H9 (cell line): ENCODE measurements at regions not wholly inside any gene's neighbourhood (a gene's known extent, or its start where the extent isn't known, plus 50 kb on each side); places are given as distances from the start of the nearest gene placed in this dataset.

ENCODE experiments used
- DNase-seq: peaks from one replicate; pipeline ENCODE4 v3.0.0-alpha.2; 2017
- H2AFZ ChIP-seq: one replicate; pipeline ENCODE4 v1.6.1; 2013; ENCODE audit warnings: mild to moderate bottlenecking, low read length, control low read depth, moderate library complexity
- H2AK5ac ChIP-seq: 2 replicates; pipeline ENCODE4 v1.6.1; 2013; ENCODE audit warnings: low read length, control low read depth, mixed read lengths; ENCODE audit not compliant: insufficient read length
- H2BK120ac ChIP-seq: one replicate; pipeline ENCODE4 v1.6.1; 2013; ENCODE audit warnings: low read depth, mild to moderate bottlenecking, low read length, control low read depth, inconsistent platforms; ENCODE audit not compliant: poor library complexity, severe bottlenecking
- H2BK12ac ChIP-seq: 2 replicates; pipeline ENCODE4 v1.6.1; 2013; ENCODE audit warnings: low read length, control low read depth, mixed read lengths, low read depth; ENCODE audit not compliant: insufficient read length
- H2BK15ac ChIP-seq: 2 replicates; pipeline ENCODE4 v1.6.1; 2013; ENCODE audit warnings: low read depth, low read length, control low read depth
- H2BK20ac ChIP-seq: one replicate; pipeline ENCODE4 v1.6.1; 2013; ENCODE audit warnings: low read depth, mild to moderate bottlenecking, low read length, control low read depth, inconsistent platforms; ENCODE audit not compliant: poor library complexity, severe bottlenecking
- H2BK5ac ChIP-seq: 2 replicates; pipeline ENCODE4 v1.6.1; 2013; ENCODE audit warnings: low read length, control low read depth, mixed read lengths; ENCODE audit not compliant: insufficient read length
- H3K14ac ChIP-seq: 2 replicates; pipeline ENCODE4 v1.6.1; 2013; ENCODE audit warnings: low read length, control low read depth; ENCODE audit not compliant: insufficient read depth
- H3K18ac ChIP-seq: 2 replicates; pipeline ENCODE4 v1.6.1; 2013; ENCODE audit warnings: low read depth, mild to moderate bottlenecking, mixed read lengths, low read length, control low read depth; ENCODE audit not compliant: insufficient read length
- H3K23ac ChIP-seq: 2 replicates; pipeline ENCODE4 v1.6.1; 2013; ENCODE audit warnings: low read length, control low read depth, mixed read lengths, low read depth; ENCODE audit not compliant: insufficient read length
- H3K23me2 ChIP-seq: 2 replicates; pipeline ENCODE4 v1.6.1; 2013; ENCODE audit warnings: low read depth, mild to moderate bottlenecking, mixed read lengths, low read length, control low read depth; ENCODE audit not compliant: insufficient read length, poor library complexity, severe bottlenecking
- H3K27ac ChIP-seq: 2 replicates; pipeline ENCODE4 v1.5.1; 2013; ENCODE audit warnings: low read length, control low read depth, mixed read lengths, low read depth; ENCODE audit not compliant: insufficient read length
- H3K27me3 ChIP-seq: 2 replicates; pipeline ENCODE4 v1.6.1; 2013; ENCODE audit warnings: low read length, control low read depth, inconsistent platforms; ENCODE audit not compliant: insufficient read depth
- H3K4ac ChIP-seq: 2 replicates; pipeline ENCODE4 v1.6.1; 2013; ENCODE audit warnings: low read depth, mild to moderate bottlenecking, control low read depth, inconsistent platforms, low read length, moderate library complexity
- H3K4me1 ChIP-seq: 2 replicates; pipeline ENCODE4 v1.6.1; 2013; ENCODE audit warnings: low read length, control low read depth, inconsistent platforms; ENCODE audit not compliant: insufficient read depth
- H3K4me2 ChIP-seq: 2 replicates; pipeline ENCODE4 v1.6.1; 2013; ENCODE audit warnings: low read length, control low read depth, mixed read lengths; ENCODE audit not compliant: insufficient read length, insufficient read depth
- H3K56ac ChIP-seq: 2 replicates; pipeline ENCODE4 v1.6.1; 2013; ENCODE audit warnings: low read depth, mild to moderate bottlenecking, mixed read lengths, low read length, control low read depth; ENCODE audit not compliant: insufficient read length
- H3K79me1 ChIP-seq: 2 replicates; pipeline ENCODE4 v1.6.1; 2013; ENCODE audit warnings: low read depth, mild to moderate bottlenecking, moderate library complexity, low read length, control low read depth, inconsistent platforms; ENCODE audit not compliant: insufficient read depth, poor library complexity, severe bottlenecking
- H3K79me2 ChIP-seq: 2 replicates; pipeline ENCODE4 v1.6.1; 2013; ENCODE audit warnings: low read length, control low read depth, inconsistent platforms; ENCODE audit not compliant: insufficient read depth
- H3K9ac ChIP-seq: 2 replicates; pipeline ENCODE4 v1.6.1; 2013; ENCODE audit warnings: low read length, control low read depth, mixed read lengths; ENCODE audit not compliant: insufficient read length; ENCODE audit errors: extremely low read depth
- H3K9me3 ChIP-seq: one replicate; pipeline ENCODE4 v1.6.1; 2013; ENCODE audit warnings: low read depth, low read length, inconsistent platforms; ENCODE audit not compliant: control insufficient read depth
- H3T11ph ChIP-seq: one replicate; pipeline ENCODE4 v1.6.1; 2013; ENCODE audit warnings: mild to moderate bottlenecking, low read length, control low read depth, inconsistent platforms
- H4K20me1 ChIP-seq: one replicate; pipeline ENCODE4 v1.6.1; 2013; ENCODE audit not compliant: control insufficient read depth, insufficient read length, insufficient read depth
- H4K5ac ChIP-seq: 2 replicates; pipeline ENCODE4 v1.6.1; 2013; ENCODE audit warnings: low read depth, mild to moderate bottlenecking, mixed read lengths, low read length, control low read depth; ENCODE audit not compliant: insufficient read length
- H4K8ac ChIP-seq: replicated peaks from 2 replicates; pipeline ENCODE4 v1.6.1; 2013; ENCODE audit warnings: low read length, control low read depth, mixed read lengths, low read depth; ENCODE audit not compliant: insufficient read length
- H4K91ac ChIP-seq: 2 replicates; pipeline ENCODE4 v1.6.1; 2013; ENCODE audit warnings: low read depth, mild to moderate bottlenecking, moderate library complexity, mixed read lengths, low read length, control low read depth; ENCODE audit not compliant: insufficient read length
- H3K27ac Mint-ChIP-seq, 3 experiments: 2 replicates in 2 of 3; 3 replicates in 1 of 3; pipeline ENCODE4 v1.8.0; 2020 to 2021; ENCODE audit warnings: mixed read lengths in 3 of 3, mild to moderate bottlenecking in 1 of 3, moderate library complexity in 1 of 3
- H3K27me3 Mint-ChIP-seq: 2 replicates; pipeline ENCODE4 v1.8.0; 2021; ENCODE audit warnings: low read depth, mild to moderate bottlenecking, moderate library complexity, mixed read lengths
- H3K36me3 Mint-ChIP-seq, 3 experiments: 2 replicates in 2 of 3; 3 replicates in 1 of 3; pipeline ENCODE4 v1.8.0; 2020 to 2021; ENCODE audit warnings: low read depth in 3 of 3, mixed read lengths in 3 of 3; ENCODE audit not compliant: insufficient read depth in 1 of 3
- H3K4me1 Mint-ChIP-seq, 2 experiments: 2 replicates each; pipeline ENCODE4 v1.8.0; 2020; ENCODE audit warnings: mixed read lengths in 2 of 2
- H3K4me3 Mint-ChIP-seq, 2 experiments: 2 replicates in 1 of 2; 3 replicates in 1 of 2; pipeline ENCODE4 v1.8.0; 2020 to 2021; ENCODE audit warnings: mild to moderate bottlenecking in 2 of 2, mixed read lengths in 2 of 2, moderate library complexity in 1 of 2
- H3K9me3 Mint-ChIP-seq, 2 experiments: 2 replicates in 1 of 2; 3 replicates in 1 of 2; pipeline ENCODE4 v1.8.0; 2020; ENCODE audit warnings: mild to moderate bottlenecking in 2 of 2, mixed read lengths in 2 of 2, moderate library complexity in 1 of 2
- CTCF ChIP-seq: fragments of 200-600 bp; sonication (generic); conservative IDR thresholded peaks from 3 replicates; pipeline ENCODE4 v1.8.0; 2021; ENCODE audit warnings: antibody characterized with exemption, mild to moderate bottlenecking
- WGBS: extraction: QIAGEN DNeasy Blood & Tissue Kit; methylation state at CpG from one replicate; pipeline ENCODE4 v1.1.7; 2013; ENCODE audit warnings: missing lambda C conversion rate, low lambda C conversion rate, mixed read lengths; ENCODE audit not compliant: insufficient read length; ENCODE audit errors: extremely low coverage; 5-methylcytosine and 5-hydroxymethylcytosine counted together

DNA sequence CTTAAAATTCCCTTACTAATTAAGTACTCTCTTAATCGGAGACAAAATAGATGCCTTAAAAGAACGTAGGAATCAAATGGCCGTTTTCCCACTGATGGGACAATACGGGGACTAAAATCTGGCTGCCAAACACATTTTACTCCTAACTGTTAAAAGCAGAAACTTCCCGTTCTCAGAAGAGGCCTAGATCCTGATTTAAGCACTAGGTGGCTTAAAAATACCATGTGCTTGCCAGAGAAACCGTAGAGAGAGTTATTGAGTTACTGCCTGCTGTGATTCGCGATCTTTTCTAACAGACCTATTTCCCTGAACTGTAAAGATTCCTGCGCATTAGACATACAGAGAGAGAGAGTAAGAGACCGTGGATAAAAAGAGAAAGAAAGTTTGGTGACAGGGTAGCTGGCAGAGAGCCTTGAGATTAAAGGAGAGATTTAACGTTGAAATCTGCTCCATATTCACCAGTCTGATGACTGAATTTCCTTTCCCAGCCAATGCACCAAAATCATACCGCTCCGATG is 54.4 kb upstream of the STUM start:
- no peak overlapping the region for H2AFZ ChIP-seq
- H3K4me2 ChIP-seq: no peak overlapping the region

More for the DNA sequence above, 54.4 kb upstream of the STUM start:
- Histone ChIP-seq H2BK12ac (no peak overlapping the region), H4K5ac (no peak overlapping the region), H4K91ac (no peak overlapping the region), H3K79me1 (no peaks in the 10 kb centered on the region), H3K27me3 (no peaks in the 10 kb centered on the region), H3K56ac (no peak overlapping the region), H4K8ac (no peak overlapping the region), H3T11ph (no peak overlapping the region), H2BK20ac (no peak overlapping the region), H2BK15ac (no peak overlapping the region), H3K79me2 (no peaks in the 10 kb centered on the region), H3K23ac (no peak overlapping the region), H3K23me2 (no peaks in the 10 kb centered on the region), H3K4ac (no peak overlapping the region), H3K9me3 (no peaks in the 10 kb centered on the region), H3K18ac (no peak overlapping the region), H3K9ac (no peak overlapping the region), H3K14ac (no peak overlapping the region), H4K20me1 (no peaks in the 10 kb centered on the region), H3K27ac (no peak overlapping the region), H2AK5ac (no peak overlapping the region), H2BK120ac (no peak overlapping the region), H2BK5ac (no peak overlapping the region), H3K4me1 (peaks cover 7% of the 10 kb centered on the region; the same call in 1 of the 2 replicates)
- Mint-ChIP-seq H3K4me3 (no peak overlapping the region; a peak in 1 of 5 replicates), H3K27ac (no peak overlapping the region), H3K36me3 (no peaks in the 10 kb centered on the region), H3K4me1 (peaks cover 22 to 26% of the 10 kb centered on the region in 2 experiments), H3K9me3 (no peaks in the 10 kb centered on the region), H3K27me3 (peaks cover 11% of the 10 kb centered on the region)
- TF ChIP-seq CTCF: no peak
- no peak for DNase-seq
- WGBS: no CpG with 5 or more reads among the region's 13 CpGs
